ENCODE measurements at regions not wholly inside any gene's neighbourhood (a gene's known extent, or its start where the extent isn't known, plus 50 kb on each side); places are given as distances from the start of the nearest gene placed in this dataset.

- no peak for DNase-seq (ENCODE audit: low read depth in 1 of 2, low spot score in 1 of 2)
- in situ Hi-C loops (cut with HindIII; ENCODE audit: low pct_unique_long_range_greater_than_20kb, low sequenced_read_pairs) = no loop called here
- no peak for TF ChIP-seq JUND (IDR thresholded peaks at IDR 0.05; ENCODE audit: low read depth)
These were observed 445.3 kb downstream of the BRD1 start for GRCh38 chr22:49382451-49382735.

GRCh38 chr22:49381595-49382450, 445.9 kb downstream of the BRD1 start:
- no peak for TF ChIP-seq JUND (IDR thresholded peaks at IDR 0.05; ENCODE audit: low read depth)
- DNase-seq (ENCODE audit: low read depth in 1 of 2, low spot score in 1 of 2) = no peak
- in situ Hi-C loops (cut with HindIII; ENCODE audit: low pct_unique_long_range_greater_than_20kb, low sequenced_read_pairs) = no loop called here

GRCh38 chr22:49380828-49381114, 446.9 kb downstream of the BRD1 start:
- no peak for TF ChIP-seq JUND (IDR thresholded peaks at IDR 0.05; ENCODE audit: low read depth)
- in situ Hi-C loops (cut with HindIII; ENCODE audit: low pct_unique_long_range_greater_than_20kb, low sequenced_read_pairs) = no loop called here

GRCh38 chr22:49380095-49380827, 447.4 kb downstream of the BRD1 start:
- in situ Hi-C loops (cut with HindIII; ENCODE audit: low pct_unique_long_range_greater_than_20kb, low sequenced_read_pairs) = no loop called here

More at GRCh38 chr22:49380828-49381114, 446.9 kb downstream of the BRD1 start:
- DNase-seq (ENCODE audit: low read depth in 1 of 2, low spot score in 1 of 2) = no peak

GRCh38 chr22:49377306-49377705, 450.4 kb downstream of the BRD1 start:
- no peak for TF ChIP-seq JUND (IDR thresholded peaks at IDR 0.05; ENCODE audit: low read depth)
- in situ Hi-C loops (cut with HindIII; ENCODE audit: low pct_unique_long_range_greater_than_20kb, low sequenced_read_pairs) = no loop called here

More at GRCh38 chr22:49380095-49380827, 447.4 kb downstream of the BRD1 start:
- no peak for DNase-seq (ENCODE audit: low read depth in 1 of 2, low spot score in 1 of 2)
- TF ChIP-seq JUND (IDR thresholded peaks at IDR 0.05; ENCODE audit: low read depth) = no peak

GRCh38 chr22:49373801-49374226, 453.9 kb downstream of the BRD1 start:
- in situ Hi-C loops (cut with HindIII; ENCODE audit: low pct_unique_long_range_greater_than_20kb, low sequenced_read_pairs) = no loop called here
- no peak for DNase-seq (ENCODE audit: low read depth in 1 of 2, low spot score in 1 of 2)
- no peak for TF ChIP-seq JUND (IDR thresholded peaks at IDR 0.05; ENCODE audit: low read depth)

More at GRCh38 chr22:49377306-49377705, 450.4 kb downstream of the BRD1 start:
- no peak for DNase-seq (ENCODE audit: low read depth in 1 of 2, low spot score in 1 of 2)

GRCh38 chr22:49373289-49373666, 454.4 kb downstream of the BRD1 start:
- no peak for DNase-seq (ENCODE audit: low read depth in 1 of 2, low spot score in 1 of 2)
- TF ChIP-seq JUND (IDR thresholded peaks at IDR 0.05; ENCODE audit: low read depth) = no peak
- in situ Hi-C loops (cut with HindIII; ENCODE audit: low pct_unique_long_range_greater_than_20kb, low sequenced_read_pairs) = no loop called here

GRCh38 chr22:49372530-49373288, 455.0 kb downstream of the BRD1 start:
- peak in 1 of 2 experiments; percentile 4 for DNase-seq (ENCODE audit: low read depth in 1 of 2, low spot score in 1 of 2)
- in situ Hi-C loops (cut with HindIII; ENCODE audit: low pct_unique_long_range_greater_than_20kb, low sequenced_read_pairs) = no loop called here
- no peak for TF ChIP-seq JUND (IDR thresholded peaks at IDR 0.05; ENCODE audit: low read depth)

GRCh38 chr22:49372111-49372529, 455.6 kb downstream of the BRD1 start:
- in situ Hi-C loops (cut with HindIII; ENCODE audit: low pct_unique_long_range_greater_than_20kb, low sequenced_read_pairs) = no loop called here
- TF ChIP-seq JUND (IDR thresholded peaks at IDR 0.05; ENCODE audit: low read depth) = no peak
- no peak for DNase-seq (ENCODE audit: low read depth in 1 of 2, low spot score in 1 of 2)

- in situ Hi-C loops (cut with HindIII; ENCODE audit: low pct_unique_long_range_greater_than_20kb, low sequenced_read_pairs) = no loop called here
- no peak for TF ChIP-seq JUND (IDR thresholded peaks at IDR 0.05; ENCODE audit: low read depth)
- no peak for DNase-seq (ENCODE audit: low read depth in 1 of 2, low spot score in 1 of 2)
These were observed 456.2 kb downstream of the BRD1 start for GRCh38 chr22:49371325-49372110.

GRCh38 chr22:49370627-49371301, 456.9 kb downstream of the BRD1 start:
- in situ Hi-C loops (cut with HindIII; ENCODE audit: low pct_unique_long_range_greater_than_20kb, low sequenced_read_pairs) = no loop called here
- no peak for DNase-seq (ENCODE audit: low read depth in 1 of 2, low spot score in 1 of 2)
- TF ChIP-seq JUND (IDR thresholded peaks at IDR 0.05; ENCODE audit: low read depth) = no peak
